ENCODE measurements at regions not wholly inside any gene's neighbourhood (a gene's known extent, or its start where the extent isn't known, plus 50 kb on each side); places are given as distances from the start of the nearest gene placed in this dataset.

- ChIA-PET POLR2A (no interaction called here), CTCF (interaction anchor here (1.3 kb wide), 1 partner anchor 16 kb away, joined by 4 read pairs; no protein-coding TSS in a partner anchor)
Observed at GRCh38 chr6:134419716-134420115, 101.8 kb upstream of the SGK1 start.

GRCh38 chr6:134416418-134417154 lies 98.7 kb upstream of the SGK1 start:
- TF ChIP-seq CTCF (IDR thresholded peaks at IDR 0.05; ENCODE audit: control extremely low read depth, extremely low read depth, low read depth, missing control alignments) = no peak
- POLR2A ChIA-PET = no interaction called here
- no peak for DNase-seq (ENCODE audit: extremely low spot score)
- CTCF ChIA-PET = interaction anchor here (1.2 to 2.9 kb wide), 4 partner anchors 10 to 43 kb away, joined by 3 to 7 read pairs (median 3); no protein-coding TSS in a partner anchor

More at GRCh38 chr6:134419716-134420115, 101.8 kb upstream of the SGK1 start:
- no peak for DNase-seq (ENCODE audit: extremely low spot score)
- no peak for TF ChIP-seq CTCF (IDR thresholded peaks at IDR 0.05; ENCODE audit: control extremely low read depth, extremely low read depth, low read depth, missing control alignments)

GRCh38 chr6:134415656-134416055 lies 97.7 kb upstream of the SGK1 start:
- TF ChIP-seq CTCF (IDR thresholded peaks at IDR 0.05; ENCODE audit: control extremely low read depth, extremely low read depth, low read depth, missing control alignments) = no peak
- CTCF ChIA-PET = no interaction called here
- DNase-seq (ENCODE audit: extremely low spot score) = no peak
- POLR2A ChIA-PET = no interaction called here

GRCh38 chr6:134415194-134415593 lies 97.3 kb upstream of the SGK1 start:
- DNase-seq (ENCODE audit: extremely low spot score) = no peak
- CTCF ChIA-PET = no interaction called here
- no peak for TF ChIP-seq CTCF (IDR thresholded peaks at IDR 0.05; ENCODE audit: control extremely low read depth, extremely low read depth, low read depth, missing control alignments)
- POLR2A ChIA-PET = no interaction called here

- CTCF ChIA-PET = no interaction called here
- TF ChIP-seq CTCF (IDR thresholded peaks at IDR 0.05; ENCODE audit: control extremely low read depth, extremely low read depth, low read depth, missing control alignments) = no peak
- POLR2A ChIA-PET = no interaction called here
- no peak for DNase-seq (ENCODE audit: extremely low spot score)
Observed at GRCh38 chr6:134414793-134415192, 96.9 kb upstream of the SGK1 start.

- POLR2A ChIA-PET = no interaction called here
- CTCF ChIA-PET = interaction anchor here (1.1 to 1.7 kb wide), 3 partner anchors 8 to 25 kb away, joined by 3 to 5 read pairs (median 5); no protein-coding TSS in a partner anchor
- no peak for TF ChIP-seq CTCF (IDR thresholded peaks at IDR 0.05; ENCODE audit: control extremely low read depth, extremely low read depth, low read depth, missing control alignments)
- DNase-seq (ENCODE audit: extremely low spot score) = no peak
Observed at GRCh38 chr6:134413241-134413643, 95.3 kb upstream of the SGK1 start.
